ENCODE measurements at regions not wholly inside any gene's neighbourhood (a gene's known extent, or its start where the extent isn't known, plus 50 kb on each side); places are given as distances from the start of the nearest gene placed in this dataset.
"Not testable (repeated sequence)": the region's sequence is repeated elsewhere in the genome, so short reads cannot be mapped to it uniquely, and the experiment has no call there.

GRCh38 chr2:193446967-193447366, 1252.2 kb upstream of the TMEFF2 start:
- Histone ChIP-seq H3K4me3 (ENCODE audit: low read depth in 1 of 2, low read length in 2 of 2) (no peak overlapping the region), H3K27ac (ENCODE audit: low read depth, low read length) (no peak overlapping the region), H3K9me3 (ENCODE audit: low read length) (no peaks in the 10 kb centered on the region), H3K27me3 (ENCODE audit: control insufficient read depth in 1 of 2, insufficient read depth in 2 of 2, low read length in 2 of 2) (no peaks in the 10 kb centered on the region), H3K4me1 (ENCODE audit: insufficient read depth, low read length) (no peaks in the 10 kb centered on the region), H3K36me3 (ENCODE audit: insufficient read depth, low read length) (no peaks in the 10 kb centered on the region), H3K9ac (ENCODE audit: low read length) (no peak overlapping the region)

GRCh38 chr2:193442293-193442692, 1247.6 kb upstream of the TMEFF2 start:
- H3K9me3 ChIP-seq (ENCODE audit: low read length): no peaks in the 10 kb centered on the region
- H3K9ac ChIP-seq (ENCODE audit: low read length): no peak overlapping the region
- no peak overlapping the region for H3K27ac ChIP-seq (ENCODE audit: low read depth, low read length)
- no peaks in the 10 kb centered on the region for H3K36me3 ChIP-seq (ENCODE audit: insufficient read depth, low read length)
- no peaks in the 10 kb centered on the region for H3K4me1 ChIP-seq (ENCODE audit: insufficient read depth, low read length)
- H3K27me3 ChIP-seq (ENCODE audit: control insufficient read depth in 1 of 2, insufficient read depth in 2 of 2, low read length in 2 of 2): no peaks in the 10 kb centered on the region
- H3K4me3 ChIP-seq (ENCODE audit: low read depth in 1 of 2, low read length in 2 of 2): no peak overlapping the region

- Histone ChIP-seq H3K9me3 (ENCODE audit: low read length) (no peaks in the 10 kb centered on the region), H3K9ac (ENCODE audit: low read length) (no peak overlapping the region), H3K36me3 (ENCODE audit: insufficient read depth, low read length) (no peaks in the 10 kb centered on the region), H3K27ac (ENCODE audit: low read depth, low read length) (no peak overlapping the region), H3K4me1 (ENCODE audit: insufficient read depth, low read length) (no peaks in the 10 kb centered on the region), H3K4me3 (ENCODE audit: low read depth in 1 of 2, low read length in 2 of 2) (no peak overlapping the region), H3K27me3 (ENCODE audit: control insufficient read depth in 1 of 2, insufficient read depth in 2 of 2, low read length in 2 of 2) (no peaks in the 10 kb centered on the region)
Observed at GRCh38 chr2:193428336-193428818, 1233.6 kb upstream of the TMEFF2 start.

GRCh38 chr2:193412368-193412767, 1217.6 kb upstream of the TMEFF2 start:
- not testable (repeated sequence) for H3K9ac ChIP-seq (ENCODE audit: low read length); H3K9me3 ChIP-seq (ENCODE audit: low read length); H3K36me3 ChIP-seq (ENCODE audit: insufficient read depth, low read length); H3K27ac ChIP-seq (ENCODE audit: low read depth, low read length); H3K4me1 ChIP-seq (ENCODE audit: insufficient read depth, low read length); H3K4me3 ChIP-seq (ENCODE audit: low read depth in 1 of 2, low read length in 2 of 2); H3K27me3 ChIP-seq (ENCODE audit: control insufficient read depth in 1 of 2, insufficient read depth in 2 of 2, low read length in 2 of 2)

GRCh38 chr2:193409951-193410350, 1215.2 kb upstream of the TMEFF2 start:
- no peak overlapping the region for H3K4me3 ChIP-seq (ENCODE audit: low read depth in 1 of 2, low read length in 2 of 2)
- H3K9ac ChIP-seq (ENCODE audit: low read length): no peak overlapping the region
- H3K27me3 ChIP-seq (ENCODE audit: control insufficient read depth in 1 of 2, insufficient read depth in 2 of 2, low read length in 2 of 2): no peaks in the 10 kb centered on the region
- no peaks in the 10 kb centered on the region for H3K4me1 ChIP-seq (ENCODE audit: insufficient read depth, low read length)
- H3K36me3 ChIP-seq (ENCODE audit: insufficient read depth, low read length): no peaks in the 10 kb centered on the region
- H3K9me3 ChIP-seq (ENCODE audit: low read length): no peaks in the 10 kb centered on the region
- no peak overlapping the region for H3K27ac ChIP-seq (ENCODE audit: low read depth, low read length)

GRCh38 chr2:193382583-193382982, 1187.8 kb upstream of the TMEFF2 start:
- Histone ChIP-seq H3K9me3 (ENCODE audit: low read length) (no peaks in the 10 kb centered on the region), H3K27me3 (ENCODE audit: control insufficient read depth in 1 of 2, insufficient read depth in 2 of 2, low read length in 2 of 2) (no peaks in the 10 kb centered on the region), H3K4me1 (ENCODE audit: insufficient read depth, low read length) (no peaks in the 10 kb centered on the region), H3K27ac (ENCODE audit: low read depth, low read length) (no peak overlapping the region), H3K9ac (ENCODE audit: low read length) (no peak overlapping the region), H3K4me3 (ENCODE audit: low read depth in 1 of 2, low read length in 2 of 2) (no peak overlapping the region), H3K36me3 (ENCODE audit: insufficient read depth, low read length) (no peaks in the 10 kb centered on the region)

- H3K4me3 ChIP-seq (ENCODE audit: low read depth in 1 of 2, low read length in 2 of 2): no peak overlapping the region
- no peaks in the 10 kb centered on the region for H3K4me1 ChIP-seq (ENCODE audit: insufficient read depth, low read length)
- no peak overlapping the region for H3K9ac ChIP-seq (ENCODE audit: low read length)
- no peaks in the 10 kb centered on the region for H3K36me3 ChIP-seq (ENCODE audit: insufficient read depth, low read length)
- H3K27me3 ChIP-seq (ENCODE audit: control insufficient read depth in 1 of 2, insufficient read depth in 2 of 2, low read length in 2 of 2): no peaks in the 10 kb centered on the region
- H3K27ac ChIP-seq (ENCODE audit: low read depth, low read length): no peak overlapping the region
- no peaks in the 10 kb centered on the region for H3K9me3 ChIP-seq (ENCODE audit: low read length)
Observed at GRCh38 chr2:193377789-193378188, 1183.1 kb upstream of the TMEFF2 start.

GRCh38 chr2:193373120-193373519, 1178.4 kb upstream of the TMEFF2 start:
- Histone ChIP-seq H3K27ac (ENCODE audit: low read depth, low read length) (no peak overlapping the region), H3K36me3 (ENCODE audit: insufficient read depth, low read length) (no peaks in the 10 kb centered on the region), H3K9me3 (ENCODE audit: low read length) (no peaks in the 10 kb centered on the region), H3K4me1 (ENCODE audit: insufficient read depth, low read length) (no peaks in the 10 kb centered on the region), H3K4me3 (ENCODE audit: low read depth in 1 of 2, low read length in 2 of 2) (no peak overlapping the region), H3K9ac (ENCODE audit: low read length) (no peak overlapping the region), H3K27me3 (ENCODE audit: control insufficient read depth in 1 of 2, insufficient read depth in 2 of 2, low read length in 2 of 2) (no peaks in the 10 kb centered on the region)

GRCh38 chr2:193371200-193371599, 1176.5 kb upstream of the TMEFF2 start:
- no peaks in the 10 kb centered on the region for H3K4me1 ChIP-seq (ENCODE audit: insufficient read depth, low read length)
- no peak overlapping the region for H3K27ac ChIP-seq (ENCODE audit: low read depth, low read length)
- no peak overlapping the region for H3K9ac ChIP-seq (ENCODE audit: low read length)
- no peaks in the 10 kb centered on the region for H3K27me3 ChIP-seq (ENCODE audit: control insufficient read depth in 1 of 2, insufficient read depth in 2 of 2, low read length in 2 of 2)
- no peaks in the 10 kb centered on the region for H3K36me3 ChIP-seq (ENCODE audit: insufficient read depth, low read length)
- no peaks in the 10 kb centered on the region for H3K9me3 ChIP-seq (ENCODE audit: low read length)
- no peak overlapping the region for H3K4me3 ChIP-seq (ENCODE audit: low read depth in 1 of 2, low read length in 2 of 2)

GRCh38 chr2:193368615-193369014, 1173.9 kb upstream of the TMEFF2 start:
- Histone ChIP-seq H3K27ac (ENCODE audit: low read depth, low read length) (no peak overlapping the region), H3K27me3 (ENCODE audit: control insufficient read depth in 1 of 2, insufficient read depth in 2 of 2, low read length in 2 of 2) (no peaks in the 10 kb centered on the region), H3K4me3 (ENCODE audit: low read depth in 1 of 2, low read length in 2 of 2) (no peak overlapping the region), H3K9me3 (ENCODE audit: low read length) (no peaks in the 10 kb centered on the region), H3K36me3 (ENCODE audit: insufficient read depth, low read length) (no peaks in the 10 kb centered on the region), H3K9ac (ENCODE audit: low read length) (no peak overlapping the region), H3K4me1 (ENCODE audit: insufficient read depth, low read length) (no peaks in the 10 kb centered on the region)

- Histone ChIP-seq H3K4me3 (ENCODE audit: low read depth in 1 of 2, low read length in 2 of 2) (no peak overlapping the region), H3K27ac (ENCODE audit: low read depth, low read length) (no peak overlapping the region), H3K36me3 (ENCODE audit: insufficient read depth, low read length) (no peaks in the 10 kb centered on the region), H3K4me1 (ENCODE audit: insufficient read depth, low read length) (no peaks in the 10 kb centered on the region), H3K9me3 (ENCODE audit: low read length) (no peaks in the 10 kb centered on the region), H3K9ac (ENCODE audit: low read length) (no peak overlapping the region), H3K27me3 (ENCODE audit: control insufficient read depth in 1 of 2, insufficient read depth in 2 of 2, low read length in 2 of 2) (no peaks in the 10 kb centered on the region)
Observed at GRCh38 chr2:193357508-193357907, 1162.8 kb upstream of the TMEFF2 start.

- H3K4me3 ChIP-seq (ENCODE audit: low read depth in 1 of 2, low read length in 2 of 2); H3K9ac ChIP-seq (ENCODE audit: low read length); H3K27ac ChIP-seq (ENCODE audit: low read depth, low read length); H3K27me3 ChIP-seq (ENCODE audit: control insufficient read depth in 1 of 2, insufficient read depth in 2 of 2, low read length in 2 of 2); H3K9me3 ChIP-seq (ENCODE audit: low read length); H3K36me3 ChIP-seq (ENCODE audit: insufficient read depth, low read length); H3K4me1 ChIP-seq (ENCODE audit: insufficient read depth, low read length): not testable (repeated sequence)
Observed at GRCh38 chr2:193352665-193353242, 1158.0 kb upstream of the TMEFF2 start.

All from muscle layer of colon (tissue), 2 donors.